Body of pancreas (tissue), 4 donors: ENCODE measurements at regions not wholly inside any gene's neighbourhood (a gene's known extent, or its start where the extent isn't known, plus 50 kb on each side); places are given as distances from the start of the nearest gene placed in this dataset.

Source experiments
- POLR2A ChIP-seq, 3 donors: fragments of 450-650 bp; IDR thresholded peaks; one replicate each; pipeline ENCODE4 v1.6.1; 2016; ENCODE audit warnings: antibody characterized with exemption in 3 of 3, mild to moderate bottlenecking in 2 of 3
- TF ChIP-seq, protein P1 (sequence below), 7 experiments: fragments of 450-650 bp in 4 of 7; fragments of 200-600 bp in 3 of 7; sonication (generic) in 3 of 7; IDR thresholded peaks; one replicate each; pipeline ENCODE4 v1.5.1; 2016 to 2019; ENCODE audit warnings: antibody characterized with exemption in 7 of 7

DNA sequence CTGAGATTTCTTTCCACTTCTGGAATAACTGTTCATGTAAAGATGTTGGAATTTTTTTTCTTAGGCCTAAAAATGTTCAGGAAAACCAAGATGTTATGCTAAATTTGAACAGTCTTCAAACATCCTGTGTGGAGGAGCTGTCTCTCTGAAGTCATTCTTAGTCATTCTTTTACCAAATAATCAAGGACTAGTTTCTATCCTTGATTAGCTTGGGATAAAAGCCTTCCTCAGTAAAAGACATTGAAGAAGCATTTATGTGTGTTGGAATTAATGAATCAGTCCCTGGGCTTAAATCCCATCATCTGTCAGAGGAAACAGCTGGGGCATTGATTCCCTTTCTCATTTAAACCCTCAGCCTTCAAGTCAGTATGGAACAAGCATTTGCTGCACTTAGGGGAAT, 300.1 kb upstream of the NXPH2 start:
- no peak for TF ChIP-seq POLR2A (IDR thresholded peaks at IDR 0.05)
- TF ChIP-seq, protein P1, sequence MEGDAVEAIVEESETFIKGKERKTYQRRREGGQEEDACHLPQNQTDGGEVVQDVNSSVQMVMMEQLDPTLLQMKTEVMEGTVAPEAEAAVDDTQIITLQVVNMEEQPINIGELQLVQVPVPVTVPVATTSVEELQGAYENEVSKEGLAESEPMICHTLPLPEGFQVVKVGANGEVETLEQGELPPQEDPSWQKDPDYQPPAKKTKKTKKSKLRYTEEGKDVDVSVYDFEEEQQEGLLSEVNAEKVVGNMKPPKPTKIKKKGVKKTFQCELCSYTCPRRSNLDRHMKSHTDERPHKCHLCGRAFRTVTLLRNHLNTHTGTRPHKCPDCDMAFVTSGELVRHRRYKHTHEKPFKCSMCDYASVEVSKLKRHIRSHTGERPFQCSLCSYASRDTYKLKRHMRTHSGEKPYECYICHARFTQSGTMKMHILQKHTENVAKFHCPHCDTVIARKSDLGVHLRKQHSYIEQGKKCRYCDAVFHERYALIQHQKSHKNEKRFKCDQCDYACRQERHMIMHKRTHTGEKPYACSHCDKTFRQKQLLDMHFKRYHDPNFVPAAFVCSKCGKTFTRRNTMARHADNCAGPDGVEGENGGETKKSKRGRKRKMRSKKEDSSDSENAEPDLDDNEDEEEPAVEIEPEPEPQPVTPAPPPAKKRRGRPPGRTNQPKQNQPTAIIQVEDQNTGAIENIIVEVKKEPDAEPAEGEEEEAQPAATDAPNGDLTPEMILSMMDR (IDR thresholded peaks at IDR 0.05): no peak
